ENCODE measurements at regions not wholly inside any gene's neighbourhood (a gene's known extent, or its start where the extent isn't known, plus 50 kb on each side); places are given as distances from the start of the nearest gene placed in this dataset.

DNA sequence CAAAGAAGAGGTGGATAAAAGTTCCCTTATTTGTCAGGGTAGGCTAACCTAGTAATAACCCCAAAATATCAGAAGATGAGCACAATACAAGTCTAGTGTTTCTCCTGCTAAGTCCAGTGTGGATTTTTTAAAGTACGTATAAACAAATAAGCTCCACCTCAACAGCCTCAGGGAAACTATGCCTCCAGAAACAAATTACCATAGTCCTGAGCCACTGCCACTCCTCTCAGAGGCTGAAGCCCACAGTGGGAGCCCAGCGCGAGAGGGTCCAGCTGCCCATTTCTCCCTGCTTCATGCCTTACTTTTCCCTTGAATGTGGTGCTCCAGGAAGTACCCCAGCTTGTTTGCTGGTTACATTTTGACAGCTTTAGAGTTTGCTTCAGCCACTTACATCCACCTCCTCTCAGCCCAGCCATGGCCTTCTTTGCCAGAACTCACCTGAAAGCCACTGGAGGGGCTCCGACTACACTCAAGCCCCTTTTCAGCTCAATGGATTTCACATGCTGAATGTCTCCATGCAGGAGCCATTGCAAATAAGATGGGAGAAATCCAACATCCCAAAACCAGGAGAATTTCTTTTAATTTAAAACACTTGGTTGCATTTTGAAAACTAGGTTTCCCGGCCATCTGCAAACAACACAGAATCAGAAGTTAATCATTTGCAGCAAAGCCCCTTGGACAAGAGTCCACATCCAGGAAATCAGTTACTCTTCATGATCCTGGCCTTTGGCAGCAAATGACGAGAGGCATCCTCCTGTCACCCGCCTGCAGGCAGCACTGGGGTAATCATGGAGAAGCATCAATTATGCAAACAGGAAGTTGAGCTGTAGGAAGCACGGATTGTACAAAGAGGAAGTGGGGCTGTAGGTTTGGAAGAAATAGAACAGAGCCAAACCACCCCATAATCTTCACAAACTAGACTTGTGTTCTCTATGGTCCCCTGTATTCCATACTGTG, 138.1 kb downstream of the HERPUD2 start:
- no peaks in the 10 kb centered on the region for H3K9me3 ChIP-seq
- intact Hi-C loops (cut with micrococcal nuclease; ENCODE audit: unreplicated experiment), result no loop called here
- TF ChIP-seq, protein P1, sequence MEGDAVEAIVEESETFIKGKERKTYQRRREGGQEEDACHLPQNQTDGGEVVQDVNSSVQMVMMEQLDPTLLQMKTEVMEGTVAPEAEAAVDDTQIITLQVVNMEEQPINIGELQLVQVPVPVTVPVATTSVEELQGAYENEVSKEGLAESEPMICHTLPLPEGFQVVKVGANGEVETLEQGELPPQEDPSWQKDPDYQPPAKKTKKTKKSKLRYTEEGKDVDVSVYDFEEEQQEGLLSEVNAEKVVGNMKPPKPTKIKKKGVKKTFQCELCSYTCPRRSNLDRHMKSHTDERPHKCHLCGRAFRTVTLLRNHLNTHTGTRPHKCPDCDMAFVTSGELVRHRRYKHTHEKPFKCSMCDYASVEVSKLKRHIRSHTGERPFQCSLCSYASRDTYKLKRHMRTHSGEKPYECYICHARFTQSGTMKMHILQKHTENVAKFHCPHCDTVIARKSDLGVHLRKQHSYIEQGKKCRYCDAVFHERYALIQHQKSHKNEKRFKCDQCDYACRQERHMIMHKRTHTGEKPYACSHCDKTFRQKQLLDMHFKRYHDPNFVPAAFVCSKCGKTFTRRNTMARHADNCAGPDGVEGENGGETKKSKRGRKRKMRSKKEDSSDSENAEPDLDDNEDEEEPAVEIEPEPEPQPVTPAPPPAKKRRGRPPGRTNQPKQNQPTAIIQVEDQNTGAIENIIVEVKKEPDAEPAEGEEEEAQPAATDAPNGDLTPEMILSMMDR (IDR thresholded peaks at IDR 0.05; ENCODE audit: insufficient read depth in 1 of 2, low read depth in 1 of 2, low read length in 1 of 2, severe bottlenecking in 1 of 2, unreplicated experiment in 1 of 2), result no peak
- DNase-seq, result no peak
- H3K27me3 ChIP-seq (replicated peaks; ENCODE audit: control insufficient read depth, insufficient read depth, low read length), result no peaks in the 10 kb centered on the region
- no peaks in the 10 kb centered on the region for H3K36me3 ChIP-seq (ENCODE audit: control insufficient read depth, insufficient read depth, low read length)
- Mint-ChIP-seq H3K27ac (ENCODE audit: unreplicated experiment) (no peak overlapping the region), H3K9me3 (ENCODE audit: unreplicated experiment) (no peaks in the 10 kb centered on the region), H3K36me3 (ENCODE audit: insufficient read depth, unreplicated experiment) (no peaks in the 10 kb centered on the region), H3K4me1 (ENCODE audit: low read depth, unreplicated experiment) (peaks cover 14% of the 10 kb centered on the region), H3K4me3 (ENCODE audit: unreplicated experiment) (no peak overlapping the region), H3K27me3 (ENCODE audit: insufficient read depth, unreplicated experiment) (peaks cover 2% of the 10 kb centered on the region)
- POLR2A ChIA-PET, result no interaction called here
- BruUV-seq (replicated peaks), result no TSS peak
- CTCF ChIA-PET, result no interaction called here
- no peak overlapping the region for H3K4me3 ChIP-seq (ENCODE audit: low read depth, low read length)
- peaks cover 27% of the 10 kb centered on the region for H3K4me1 ChIP-seq

DNA sequence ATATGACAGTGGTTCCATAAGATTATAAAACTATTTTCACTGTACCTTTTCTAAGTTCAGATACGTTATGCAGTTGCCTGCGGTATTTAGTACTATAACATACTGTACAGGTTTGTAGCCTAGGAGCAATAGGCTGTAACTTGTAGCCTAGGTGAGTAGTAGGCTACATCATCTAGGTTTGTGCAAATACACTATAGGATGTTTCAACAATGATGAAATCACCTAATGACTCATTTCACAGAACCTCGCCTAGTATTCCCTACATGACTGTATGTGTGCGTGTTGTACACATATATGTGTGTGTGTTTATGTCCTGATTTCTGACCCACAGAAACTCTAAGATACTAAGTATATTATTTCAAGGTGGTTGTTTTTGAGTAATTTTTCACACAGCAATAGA, 139.0 kb downstream of the HERPUD2 start:
- TF ChIP-seq, protein P1 (IDR thresholded peaks at IDR 0.05; ENCODE audit: insufficient read depth in 1 of 2, low read depth in 1 of 2, low read length in 1 of 2, severe bottlenecking in 1 of 2, unreplicated experiment in 1 of 2), result no peak
- no peaks in the 10 kb centered on the region for H3K36me3 ChIP-seq (ENCODE audit: control insufficient read depth, insufficient read depth, low read length)
- ChIA-PET CTCF (no interaction called here), POLR2A (no interaction called here)
- H3K4me3 Mint-ChIP-seq (ENCODE audit: unreplicated experiment), result no peak overlapping the region
- H3K4me1 Mint-ChIP-seq (ENCODE audit: low read depth, unreplicated experiment), result peaks cover 14% of the 10 kb centered on the region
- H3K9me3 ChIP-seq, result no peaks in the 10 kb centered on the region
- H3K4me1 ChIP-seq, result peaks cover 27% of the 10 kb centered on the region
- H3K27me3 Mint-ChIP-seq (ENCODE audit: insufficient read depth, unreplicated experiment), result no peaks in the 10 kb centered on the region
- intact Hi-C loops (cut with micrococcal nuclease; ENCODE audit: unreplicated experiment), result no loop called here
- no peaks in the 10 kb centered on the region for H3K27me3 ChIP-seq (replicated peaks; ENCODE audit: control insufficient read depth, insufficient read depth, low read length)
- no peak overlapping the region for H3K27ac Mint-ChIP-seq (ENCODE audit: unreplicated experiment)
- no peak for DNase-seq
- no peaks in the 10 kb centered on the region for H3K9me3 Mint-ChIP-seq (ENCODE audit: unreplicated experiment)
- no peak overlapping the region for H3K4me3 ChIP-seq (ENCODE audit: low read depth, low read length)
- BruUV-seq (replicated peaks), result no TSS peak
- H3K36me3 Mint-ChIP-seq (ENCODE audit: insufficient read depth, unreplicated experiment), result no peaks in the 10 kb centered on the region

GRCh38 chr7:35555386-35555785, 139.5 kb downstream of the HERPUD2 start:
- Histone ChIP-seq H3K36me3 (ENCODE audit: control insufficient read depth, insufficient read depth, low read length) (no peaks in the 10 kb centered on the region), H3K4me1 (peaks cover 27% of the 10 kb centered on the region), H3K27me3 (replicated peaks; ENCODE audit: control insufficient read depth, insufficient read depth, low read length) (no peaks in the 10 kb centered on the region), H3K4me3 (ENCODE audit: low read depth, low read length) (no peak overlapping the region), H3K9me3 (no peaks in the 10 kb centered on the region)
- H3K27ac Mint-ChIP-seq (ENCODE audit: unreplicated experiment), result no peak overlapping the region
- peaks cover 14% of the 10 kb centered on the region for H3K4me1 Mint-ChIP-seq (ENCODE audit: low read depth, unreplicated experiment)
- POLR2A ChIA-PET, result no interaction called here
- no TSS peak for BruUV-seq (replicated peaks)
- TF ChIP-seq, protein P1 (IDR thresholded peaks at IDR 0.05; ENCODE audit: insufficient read depth in 1 of 2, low read depth in 1 of 2, low read length in 1 of 2, severe bottlenecking in 1 of 2, unreplicated experiment in 1 of 2), result no peak
- DNase-seq, result no peak
- no peak overlapping the region for H3K4me3 Mint-ChIP-seq (ENCODE audit: unreplicated experiment)
- no peaks in the 10 kb centered on the region for H3K36me3 Mint-ChIP-seq (ENCODE audit: insufficient read depth, unreplicated experiment)
- no peaks in the 10 kb centered on the region for H3K9me3 Mint-ChIP-seq (ENCODE audit: unreplicated experiment)
- H3K27me3 Mint-ChIP-seq (ENCODE audit: insufficient read depth, unreplicated experiment), result no peaks in the 10 kb centered on the region
- CTCF ChIA-PET, result no interaction called here
- intact Hi-C loops (cut with micrococcal nuclease; ENCODE audit: unreplicated experiment), result no loop called here
